ENCODE measurements at regions not wholly inside any gene's neighbourhood (a gene's known extent, or its start where the extent isn't known, plus 50 kb on each side); places are given as distances from the start of the nearest gene placed in this dataset.

DNA sequence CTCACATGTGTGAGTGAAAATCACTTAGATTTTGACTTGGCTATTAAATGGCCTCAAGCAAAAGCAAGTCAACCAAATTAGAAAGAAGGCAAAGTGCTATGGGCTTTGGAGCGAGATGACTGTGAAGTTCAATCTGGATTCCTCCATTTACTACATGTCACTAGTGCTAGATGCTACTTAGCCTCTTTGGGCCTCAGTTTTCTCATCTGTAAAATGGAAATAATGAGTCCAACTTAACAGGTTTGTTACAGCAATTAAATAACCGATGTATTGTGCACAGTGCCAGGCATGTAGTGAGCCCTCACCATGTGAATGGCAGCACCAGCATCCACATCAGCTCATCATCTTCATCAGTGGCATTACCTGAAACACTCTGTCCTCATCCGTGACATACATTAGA lies 376.3 kb downstream of the MTX2 start:
- Histone ChIP-seq H3K4me3 (no peak overlapping the region), H3K36me3 (no peaks in the 10 kb centered on the region), H3K27ac (no peak overlapping the region), H3K9me3 (no peaks in the 10 kb centered on the region), H3K27me3 (no peaks in the 10 kb centered on the region), H3K4me1 (no peaks in the 10 kb centered on the region)
- TF ChIP-seq, protein P1, sequence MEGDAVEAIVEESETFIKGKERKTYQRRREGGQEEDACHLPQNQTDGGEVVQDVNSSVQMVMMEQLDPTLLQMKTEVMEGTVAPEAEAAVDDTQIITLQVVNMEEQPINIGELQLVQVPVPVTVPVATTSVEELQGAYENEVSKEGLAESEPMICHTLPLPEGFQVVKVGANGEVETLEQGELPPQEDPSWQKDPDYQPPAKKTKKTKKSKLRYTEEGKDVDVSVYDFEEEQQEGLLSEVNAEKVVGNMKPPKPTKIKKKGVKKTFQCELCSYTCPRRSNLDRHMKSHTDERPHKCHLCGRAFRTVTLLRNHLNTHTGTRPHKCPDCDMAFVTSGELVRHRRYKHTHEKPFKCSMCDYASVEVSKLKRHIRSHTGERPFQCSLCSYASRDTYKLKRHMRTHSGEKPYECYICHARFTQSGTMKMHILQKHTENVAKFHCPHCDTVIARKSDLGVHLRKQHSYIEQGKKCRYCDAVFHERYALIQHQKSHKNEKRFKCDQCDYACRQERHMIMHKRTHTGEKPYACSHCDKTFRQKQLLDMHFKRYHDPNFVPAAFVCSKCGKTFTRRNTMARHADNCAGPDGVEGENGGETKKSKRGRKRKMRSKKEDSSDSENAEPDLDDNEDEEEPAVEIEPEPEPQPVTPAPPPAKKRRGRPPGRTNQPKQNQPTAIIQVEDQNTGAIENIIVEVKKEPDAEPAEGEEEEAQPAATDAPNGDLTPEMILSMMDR (IDR thresholded peaks at IDR 0.05), result no peak
- no peak for DNase-seq (ENCODE audit: low spot score)

DNA sequence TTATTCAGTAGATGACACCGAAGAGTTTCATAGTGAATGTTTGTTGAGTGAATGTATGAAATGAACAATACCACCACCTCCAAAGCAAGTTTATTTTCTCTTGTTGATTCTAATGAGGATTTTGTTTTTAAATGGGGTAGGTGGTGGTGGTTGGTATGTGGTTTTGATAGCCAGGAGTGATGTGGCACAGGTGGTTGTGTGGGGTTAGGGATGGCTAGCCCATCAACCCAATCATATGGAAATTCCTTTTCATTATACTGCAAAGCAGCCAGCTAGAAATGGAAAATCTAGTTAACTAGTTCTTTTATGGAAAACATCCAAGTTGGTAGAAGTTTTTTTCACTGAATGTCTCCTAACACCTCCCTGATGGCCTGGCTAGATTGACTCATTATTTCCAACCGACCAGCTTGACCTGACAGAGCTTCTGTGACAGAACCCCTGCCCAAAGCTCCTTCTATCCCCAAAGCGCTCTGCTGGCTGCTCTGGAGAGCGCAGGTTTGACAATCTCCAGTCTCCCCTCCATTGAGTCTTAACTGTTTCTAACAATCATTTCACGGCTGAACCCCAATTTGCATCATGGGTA lies 376.9 kb downstream of the MTX2 start:
- Histone ChIP-seq H3K36me3 (no peaks in the 10 kb centered on the region), H3K27me3 (no peaks in the 10 kb centered on the region), H3K9me3 (no peaks in the 10 kb centered on the region), H3K27ac (no peak overlapping the region), H3K4me3 (no peak overlapping the region), H3K4me1 (no peaks in the 10 kb centered on the region)
- DNase-seq (ENCODE audit: low spot score), result no peak
- TF ChIP-seq, protein P1 (IDR thresholded peaks at IDR 0.05), result no peak

DNA sequence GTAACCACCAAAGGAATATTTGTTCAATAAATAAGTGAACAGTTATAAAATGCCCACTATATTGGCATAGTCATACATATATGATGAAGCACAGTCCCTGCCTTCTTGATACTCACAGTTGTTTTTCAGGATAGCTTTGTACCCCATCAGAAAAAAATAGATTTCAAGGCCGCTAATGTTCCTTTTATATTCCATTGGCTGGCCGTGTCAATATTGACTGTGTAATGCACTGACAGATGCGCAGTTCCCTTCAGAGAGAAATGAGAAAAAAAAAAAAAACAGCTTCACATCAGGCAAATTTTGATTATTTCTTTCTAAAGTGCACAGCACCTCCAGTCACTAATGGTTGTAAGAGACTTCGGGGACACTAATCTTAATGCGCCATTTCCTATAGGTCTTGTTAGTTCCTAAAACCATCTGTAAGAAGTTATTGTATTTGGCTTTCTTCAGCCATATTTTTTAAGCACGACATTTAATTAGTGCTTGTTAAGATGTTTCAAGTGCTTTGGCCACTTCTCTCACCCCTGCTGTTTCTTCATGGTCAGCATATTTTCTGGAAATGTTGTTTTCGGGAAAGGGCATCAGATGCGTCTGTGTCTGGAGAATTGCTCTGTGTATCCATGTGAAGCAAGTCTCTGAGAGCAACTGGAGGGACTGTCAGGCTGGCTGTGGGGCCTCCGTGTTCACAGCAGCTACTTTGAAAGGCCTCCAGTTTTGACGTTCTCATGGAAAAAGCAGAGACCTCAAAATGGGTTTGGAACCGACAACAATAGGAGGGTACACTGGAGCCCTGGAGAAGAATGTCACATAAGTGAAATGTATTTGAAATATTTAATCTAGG lies 378.3 kb downstream of the MTX2 start:
- TF ChIP-seq, protein P1 (IDR thresholded peaks at IDR 0.05), result no peak
- Histone ChIP-seq H3K27me3 (no peaks in the 10 kb centered on the region), H3K4me1 (no peaks in the 10 kb centered on the region)

DNA sequence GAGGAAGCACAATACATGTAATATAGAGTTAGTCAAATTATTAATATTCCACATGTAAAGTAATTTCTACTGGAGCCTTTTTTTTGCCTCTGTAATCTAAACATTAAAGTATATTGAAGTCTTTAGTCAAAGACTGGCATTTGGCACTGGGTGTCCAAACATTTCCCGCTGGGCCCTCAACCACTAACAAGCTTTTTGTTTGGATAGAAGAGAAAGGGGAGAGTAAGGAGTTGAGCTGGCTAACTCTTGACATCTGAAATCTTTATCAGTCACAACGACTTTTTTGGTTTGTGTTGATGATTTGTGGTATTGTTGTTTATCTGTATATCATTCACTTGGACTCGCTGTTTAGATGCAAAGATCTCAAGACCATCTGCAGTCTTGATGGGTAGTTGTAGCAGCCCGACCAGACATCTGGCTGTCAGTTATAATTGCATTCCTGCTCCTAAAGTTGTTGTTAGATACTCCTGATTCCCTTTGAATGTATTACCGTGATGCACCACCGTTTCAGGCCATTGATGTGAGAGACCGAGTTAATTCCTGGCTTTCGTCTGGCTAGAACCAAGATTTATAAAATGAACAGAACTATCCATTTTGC lies 379.6 kb downstream of the MTX2 start:
- H3K36me3 ChIP-seq, result no peaks in the 10 kb centered on the region
- DNase-seq (ENCODE audit: low spot score), result no peak
- no peak overlapping the region for H3K4me3 ChIP-seq
- no peaks in the 10 kb centered on the region for H3K27me3 ChIP-seq
- no peaks in the 10 kb centered on the region for H3K9me3 ChIP-seq
- H3K27ac ChIP-seq, result no peak overlapping the region
- TF ChIP-seq, protein P1 (IDR thresholded peaks at IDR 0.05), result no peak
- H3K4me1 ChIP-seq, result no peaks in the 10 kb centered on the region

More for the DNA sequence above, 378.3 kb downstream of the MTX2 start:
- Histone ChIP-seq H3K9me3 (no peaks in the 10 kb centered on the region), H3K4me3 (no peak overlapping the region), H3K36me3 (no peaks in the 10 kb centered on the region), H3K27ac (no peak overlapping the region)
- no peak for DNase-seq (ENCODE audit: low spot score)

DNA sequence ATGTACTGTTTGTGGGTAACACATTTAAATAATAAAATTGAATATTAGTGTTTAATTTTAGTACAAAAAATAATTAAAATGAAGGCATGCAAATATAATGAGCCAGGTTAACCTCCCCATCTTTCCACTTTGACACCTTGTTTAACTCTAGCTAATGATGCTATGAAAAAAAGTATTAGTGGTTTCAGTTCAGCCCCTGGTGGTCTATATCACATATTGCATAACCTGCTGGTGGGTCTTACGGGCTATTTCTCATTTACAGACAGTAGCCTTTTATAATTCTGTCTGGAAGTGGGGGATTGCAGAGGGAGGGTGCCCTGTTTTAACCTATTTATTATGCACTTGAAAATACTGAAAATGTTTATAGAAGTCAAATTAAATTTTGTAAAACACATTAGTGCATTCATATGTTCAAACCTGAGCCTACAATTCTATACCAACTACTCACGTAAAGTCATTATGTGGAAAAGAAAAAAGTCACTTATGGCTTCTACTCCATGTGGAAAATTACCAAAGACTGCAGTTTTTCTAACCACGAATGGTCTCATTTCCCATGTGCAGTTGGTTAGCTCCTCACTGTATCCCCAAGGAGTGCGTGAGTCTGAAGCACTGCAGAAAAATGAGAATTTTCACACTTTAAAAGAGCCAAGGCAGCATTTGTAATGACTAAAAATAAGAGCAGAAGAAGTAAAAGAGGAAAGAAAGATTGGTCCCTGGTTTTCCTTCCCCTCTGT lies 381.0 kb downstream of the MTX2 start:
- no peaks in the 10 kb centered on the region for H3K9me3 ChIP-seq
- no peaks in the 10 kb centered on the region for H3K27me3 ChIP-seq
- no peak for DNase-seq (ENCODE audit: low spot score)
- no peak overlapping the region for H3K27ac ChIP-seq
- no peaks in the 10 kb centered on the region for H3K36me3 ChIP-seq
- TF ChIP-seq, protein P1 (IDR thresholded peaks at IDR 0.05), result no peak
- no peaks in the 10 kb centered on the region for H3K4me1 ChIP-seq
- H3K4me3 ChIP-seq, result no peak overlapping the region
